ENCODE measurements at regions not wholly inside any gene's neighbourhood (a gene's known extent, or its start where the extent isn't known, plus 50 kb on each side); places are given as distances from the start of the nearest gene placed in this dataset.
"Not testable (repeated sequence)": the region's sequence is repeated elsewhere in the genome, so short reads cannot be mapped to it uniquely, and the experiment has no call there.

DNA sequence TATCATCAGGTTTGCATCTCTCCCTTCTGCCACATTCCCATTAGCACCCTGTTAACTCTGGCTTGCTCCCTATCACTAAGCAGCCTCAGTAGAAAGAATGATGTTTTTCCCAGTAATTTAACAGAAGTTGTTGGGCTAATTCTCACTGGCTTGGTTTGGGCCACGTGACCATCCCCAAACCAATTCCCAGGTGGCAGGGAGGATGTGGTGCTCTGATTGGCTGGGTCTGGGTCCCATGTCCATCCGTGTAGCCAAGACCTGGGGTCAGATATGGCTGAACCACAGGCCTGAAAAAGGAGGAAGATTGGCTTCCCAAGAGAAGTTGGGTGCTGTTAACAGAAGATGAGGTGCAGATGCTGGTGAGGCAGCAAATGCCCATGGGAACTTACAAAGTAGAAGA, 122.0 kb downstream of the BOD1 start:
- DNase-seq, result no peak

GRCh38 chr5:173493846-173494245, 122.6 kb downstream of the BOD1 start:
- no peak for DNase-seq

DNA sequence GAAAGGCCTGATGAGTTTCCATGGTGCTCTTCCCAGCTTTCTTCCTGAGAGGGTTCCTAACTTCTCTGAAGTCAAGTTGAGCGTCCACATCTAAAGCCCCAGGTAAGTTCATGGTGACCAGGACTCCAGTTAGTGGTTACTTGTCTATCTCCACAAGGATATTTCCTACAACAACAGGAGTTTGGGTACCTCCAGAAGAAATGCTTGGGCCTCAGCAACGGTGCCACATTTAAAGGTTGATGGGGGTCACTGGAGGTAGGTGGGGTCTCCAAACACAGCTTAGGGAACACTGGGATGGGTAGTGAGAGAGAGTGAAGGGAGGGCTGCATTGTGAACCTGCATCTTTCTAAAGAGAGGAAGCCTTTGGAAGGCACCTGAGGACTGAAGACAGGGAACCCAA, 123.4 kb downstream of the BOD1 start:
- DNase-seq, result no peak

DNA sequence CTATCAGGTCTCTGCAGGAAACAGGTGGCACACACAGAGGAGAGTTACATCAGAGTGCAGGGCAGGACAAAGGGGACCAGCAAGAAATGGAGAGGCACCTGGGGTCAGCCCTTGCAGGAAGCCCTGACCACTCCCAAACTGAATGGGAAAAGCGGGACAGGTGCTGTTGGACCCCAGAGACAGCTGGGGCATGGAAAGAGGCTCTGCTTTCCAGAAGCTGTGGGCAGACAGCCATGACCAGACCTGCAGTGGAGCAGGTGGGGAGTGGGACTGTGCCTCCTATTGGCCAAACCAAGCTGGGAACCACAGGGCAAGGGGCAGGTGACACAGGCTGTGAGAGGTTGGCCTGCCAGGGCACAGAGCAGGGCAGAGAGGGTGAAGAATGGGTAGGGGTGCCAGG, 125.8 kb downstream of the BOD1 start:
- DNase-seq, result no peak

GRCh38 chr5:173488144-173488543, 128.3 kb downstream of the BOD1 start:
- no peak for DNase-seq

- DNase-seq, result no peak
Measured at GRCh38 chr5:173487300-173487699, 129.2 kb downstream of the BOD1 start.

DNA sequence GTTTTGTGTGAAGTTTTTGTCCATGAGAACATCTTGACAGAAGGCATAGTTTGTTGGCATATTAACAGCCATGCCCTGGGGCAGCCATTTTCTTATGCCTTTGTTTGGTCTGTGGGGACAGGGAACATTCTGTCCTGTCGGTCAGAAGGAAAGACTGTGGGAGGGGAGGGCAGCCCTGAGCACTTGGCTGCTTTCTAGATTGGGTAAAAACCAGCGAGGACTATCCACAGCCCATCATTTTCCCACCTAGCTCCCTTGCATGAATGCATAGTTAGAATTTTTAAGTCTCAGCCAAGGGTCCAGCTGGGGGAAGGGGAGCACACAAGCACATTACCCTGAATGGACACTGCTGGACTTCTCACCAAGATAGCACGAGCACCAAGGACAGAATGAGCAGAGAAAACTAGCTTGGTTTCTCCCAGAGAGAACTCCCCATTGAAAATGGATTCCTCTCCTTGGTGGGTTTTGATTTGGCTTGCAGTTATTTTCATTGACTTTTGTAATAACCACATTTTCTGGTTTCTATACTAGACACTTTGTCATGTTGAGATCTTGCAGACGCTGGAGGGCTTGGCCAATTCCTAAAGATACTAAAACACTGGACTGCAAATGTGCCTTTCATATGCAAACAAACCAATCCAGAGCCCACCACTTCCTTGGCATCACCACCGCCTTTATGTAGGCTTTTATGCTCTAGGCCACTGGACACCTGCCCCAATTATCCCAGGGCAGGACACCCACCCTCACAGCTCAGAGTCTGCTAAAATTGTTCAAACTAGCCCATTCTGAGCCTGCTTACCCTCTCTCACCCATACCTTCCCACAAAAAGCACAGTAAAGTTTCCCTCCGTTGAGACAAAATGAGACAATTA, 129.9 kb downstream of the BOD1 start:
- no peak for DNase-seq

DNA sequence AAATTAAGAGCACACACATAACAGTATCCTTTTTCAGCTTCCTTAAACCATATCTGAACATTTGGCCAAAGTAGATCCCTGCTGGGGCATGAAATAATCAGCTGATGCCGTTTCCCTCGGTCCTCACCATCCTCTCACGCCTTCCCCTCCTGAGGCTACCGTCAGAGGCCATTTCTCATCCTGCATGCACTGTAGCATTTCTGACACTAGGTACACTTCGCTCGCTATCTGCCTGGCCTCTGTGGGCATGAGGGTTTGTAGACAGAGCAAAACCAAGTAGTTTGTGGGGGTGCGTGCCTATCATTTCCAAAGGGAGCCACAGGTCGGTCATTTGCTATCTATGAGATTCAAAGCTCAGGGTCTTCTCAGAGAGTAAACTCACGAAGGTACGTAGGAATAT, 131.9 kb downstream of the BOD1 start:
- DNase-seq, result no peak

- DNase-seq, result not testable (repeated sequence)
Measured at GRCh38 chr5:173483599-173483998, 132.9 kb downstream of the BOD1 start.

- no peak for DNase-seq
Measured at GRCh38 chr5:173483160-173483559, 133.3 kb downstream of the BOD1 start.

DNA sequence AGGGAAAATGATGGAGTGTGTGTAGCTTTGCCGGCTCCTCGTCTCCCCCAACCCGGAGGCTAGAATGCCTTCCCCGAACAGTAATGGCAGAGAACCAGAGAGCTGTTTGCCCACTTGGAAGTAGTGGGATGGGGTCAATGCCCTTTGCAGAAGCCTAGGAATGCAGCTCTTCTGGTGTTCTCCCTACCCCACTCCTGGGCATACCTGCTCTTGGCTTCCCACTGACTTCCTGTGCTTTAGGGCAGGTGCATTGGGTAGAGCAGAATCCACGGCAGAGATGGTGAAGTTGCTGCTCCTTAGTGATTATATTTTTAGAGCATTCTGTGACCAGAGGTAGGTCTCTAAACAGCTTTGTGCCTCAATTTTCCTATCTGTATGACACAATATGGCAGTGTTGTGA, 134.6 kb downstream of the BOD1 start:
- no peak for DNase-seq

- no peak for DNase-seq
Measured at GRCh38 chr5:173480896-173481295, 135.6 kb downstream of the BOD1 start.

- no peak for DNase-seq
Measured at GRCh38 chr5:173479711-173480110, 136.7 kb downstream of the BOD1 start.

DNA sequence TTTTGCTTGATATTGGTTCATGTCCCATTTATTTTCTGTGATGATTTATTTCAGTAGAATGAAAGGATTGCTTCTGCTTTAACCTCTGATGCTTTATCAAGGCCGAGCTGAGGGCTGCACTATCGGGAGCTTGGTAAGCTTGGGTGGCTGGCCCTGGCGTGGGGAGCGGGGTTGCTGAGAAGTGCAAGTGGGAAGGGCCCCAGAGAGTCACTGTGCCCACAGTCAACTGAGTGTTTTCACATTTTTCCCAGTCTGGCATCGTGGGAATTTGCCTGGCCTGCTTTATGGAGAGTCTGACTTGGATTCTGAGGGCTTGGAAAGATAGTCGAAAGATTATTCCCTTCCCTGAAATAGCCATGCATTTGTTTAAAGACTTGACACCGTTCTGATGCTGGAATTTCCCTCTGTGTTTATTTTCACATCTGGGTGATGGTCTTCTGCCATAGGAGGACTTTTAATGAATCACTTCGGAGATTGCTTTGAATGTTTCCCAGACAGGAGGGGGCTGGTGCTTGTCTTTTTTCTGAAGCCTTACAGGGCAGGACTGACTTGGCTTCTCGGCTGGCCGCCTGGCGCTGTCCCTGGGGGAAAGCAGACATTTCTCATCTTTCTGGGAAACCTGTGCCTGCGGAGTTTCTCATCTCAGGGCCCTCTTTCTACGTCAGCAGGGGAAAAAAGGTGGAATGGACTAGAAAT, 139.0 kb downstream of the BOD1 start:
- DNase-seq, result no peak

GRCh38 chr5:173475780-173476179, 140.7 kb downstream of the BOD1 start:
- DNase-seq, result no peak

- no peak for DNase-seq
Measured at GRCh38 chr5:173474881-173475287, 141.6 kb downstream of the BOD1 start.

GRCh38 chr5:173473288-173473687, 143.2 kb downstream of the BOD1 start:
- no peak for DNase-seq

- DNase-seq, result no peak
Measured at GRCh38 chr5:173472784-173473278, 143.6 kb downstream of the BOD1 start.

DNA sequence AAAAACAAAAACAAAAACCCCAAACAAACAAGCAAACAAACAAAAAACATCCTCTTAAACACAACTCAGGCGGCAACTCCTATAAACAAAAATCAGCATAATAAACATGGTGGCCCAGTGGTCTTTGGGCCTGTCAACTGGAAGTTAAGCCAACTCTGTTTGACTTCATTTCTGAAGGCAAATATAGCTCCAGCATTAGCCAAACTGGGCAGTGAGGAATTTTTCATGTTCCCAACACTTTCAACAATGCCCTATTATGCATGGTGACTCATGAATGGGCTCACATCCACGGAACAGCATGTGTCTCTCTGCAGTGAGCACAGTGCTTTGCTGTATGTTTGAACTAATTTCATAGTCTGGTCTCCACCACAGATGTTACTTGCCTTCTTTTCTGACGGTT, 143.9 kb upstream of the STC2 start:
- peak; percentile 77 for DNase-seq

- DNase-seq, result no peak
Measured at GRCh38 chr5:173468821-173469251, 140.6 kb upstream of the STC2 start.

GRCh38 chr5:173466227-173466626, 138.0 kb upstream of the STC2 start:
- DNase-seq, result no peak

DNA sequence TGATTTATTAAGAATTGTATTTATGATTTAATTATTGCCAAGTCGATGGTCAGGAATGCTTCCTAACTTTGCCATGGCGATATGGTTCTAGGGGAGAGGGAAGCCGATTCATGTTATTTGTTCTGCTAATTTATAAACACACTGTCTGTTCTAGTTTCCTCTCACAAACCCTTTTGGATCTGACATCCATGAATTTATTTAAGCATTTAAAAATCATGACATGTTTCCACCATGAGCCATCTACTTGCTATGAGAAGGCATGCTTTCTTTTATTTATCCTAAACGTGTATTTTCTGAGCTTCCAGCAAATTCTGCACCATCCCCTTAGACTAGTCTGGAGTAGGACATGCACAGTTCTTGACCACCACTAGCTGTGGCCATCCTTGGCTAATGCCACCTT, 136.6 kb upstream of the STC2 start:
- no peak for DNase-seq

GRCh38 chr5:173463207-173463606, 135.0 kb upstream of the STC2 start:
- DNase-seq, result no peak

Measured in femur (tissue), 1 donor.